GM12892 (cell line): ENCODE measurements at regions not wholly inside any gene's neighbourhood (a gene's known extent, or its start where the extent isn't known, plus 50 kb on each side); places are given as distances from the start of the nearest gene placed in this dataset.

Source experiments
- POLR2AphosphoS5 ChIP-seq: IDR thresholded peaks from 2 replicates; pipeline ENCODE4 v1.6.1; 2011; ENCODE audit warnings: low read depth, low read length, control low read depth
- TAF1 ChIP-seq: IDR thresholded peaks from 2 replicates; pipeline ENCODE4 v1.6.1; 2011; ENCODE audit warnings: low read depth, mild to moderate bottlenecking, control low read depth, low read length, borderline replicate concordance

DNA sequence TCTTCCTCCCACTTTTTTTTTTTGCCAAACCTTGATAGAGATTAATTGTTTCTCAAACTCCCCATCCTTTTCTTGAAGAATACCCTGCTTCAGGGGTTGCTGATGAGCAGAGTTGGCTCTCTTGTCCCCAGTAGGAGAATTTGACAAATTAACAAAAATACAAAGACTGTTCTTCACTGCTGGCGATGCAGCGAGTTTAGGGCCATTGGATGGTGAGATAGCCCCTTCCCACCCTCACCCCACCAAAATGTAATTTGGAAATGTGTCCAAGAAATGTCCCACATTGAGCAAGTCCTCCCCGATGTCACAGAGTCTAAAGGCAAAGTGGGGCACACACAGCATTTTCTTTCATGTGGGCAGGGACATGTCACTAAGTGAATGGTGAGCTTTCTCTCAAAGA is 136.0 kb upstream of the RARB start:
- TF ChIP-seq POLR2AphosphoS5 (no peak), TAF1 (no peak)
